ENCODE measurements at regions not wholly inside any gene's neighbourhood (a gene's known extent, or its start where the extent isn't known, plus 50 kb on each side); places are given as distances from the start of the nearest gene placed in this dataset.
"Not testable (repeated sequence)": the region's sequence is repeated elsewhere in the genome, so short reads cannot be mapped to it uniquely, and the experiment has no call there.

DNA sequence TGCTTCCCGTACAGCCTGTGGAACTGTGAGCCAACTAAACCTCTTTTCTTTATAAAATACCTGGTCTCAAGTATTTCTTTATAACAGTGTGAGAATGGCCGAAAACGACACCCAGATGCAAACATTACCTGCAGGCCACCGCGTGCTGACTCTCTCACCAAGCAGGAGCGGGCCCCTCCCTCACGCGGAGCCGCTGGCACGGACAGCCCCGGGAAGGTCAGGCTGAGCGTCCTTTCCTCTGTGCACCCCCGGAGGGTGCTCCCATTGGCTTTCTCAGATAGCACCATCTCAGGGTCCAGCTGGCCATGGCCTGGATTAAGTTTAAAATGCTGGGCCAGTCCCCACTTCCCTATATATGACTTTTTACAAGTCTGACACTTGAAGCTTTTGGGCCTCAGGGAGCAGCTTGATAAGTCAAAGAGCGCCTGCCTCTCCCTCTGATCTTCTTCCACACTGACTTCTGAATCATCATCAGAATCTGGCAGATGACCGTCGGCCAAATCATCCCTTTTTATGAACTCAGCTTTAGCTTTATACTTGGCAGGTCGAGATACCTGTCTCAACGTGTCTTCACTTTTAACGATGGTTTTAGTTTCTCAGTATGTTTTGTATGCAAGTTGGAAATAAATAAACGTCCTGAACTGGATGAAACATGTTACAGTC, 115.1 kb upstream of the PRKX start:
- not testable (repeated sequence) for H3K79me2 ChIP-seq (replicated peaks; ENCODE audit: insufficient read depth, low read length); H3K27ac ChIP-seq (ENCODE audit: low read length); H3K9me3 ChIP-seq (ENCODE audit: low read length); H3K4me2 ChIP-seq (ENCODE audit: low read length); H3F3A ChIP-seq (ENCODE audit: insufficient read depth, low read length, poor library complexity, severe bottlenecking); H3K27me3 ChIP-seq (ENCODE audit: insufficient read depth, low read depth, low read length); H3K9ac ChIP-seq (ENCODE audit: low read length); H2AFZ ChIP-seq (ENCODE audit: low read depth, low read length); H3K9me2 ChIP-seq (ENCODE audit: insufficient read depth, low read length); H3K4me3 ChIP-seq (ENCODE audit: low read length); H3K36me3 ChIP-seq (ENCODE audit: insufficient read depth, low read length); H4K20me1 ChIP-seq (ENCODE audit: insufficient read depth)

DNA sequence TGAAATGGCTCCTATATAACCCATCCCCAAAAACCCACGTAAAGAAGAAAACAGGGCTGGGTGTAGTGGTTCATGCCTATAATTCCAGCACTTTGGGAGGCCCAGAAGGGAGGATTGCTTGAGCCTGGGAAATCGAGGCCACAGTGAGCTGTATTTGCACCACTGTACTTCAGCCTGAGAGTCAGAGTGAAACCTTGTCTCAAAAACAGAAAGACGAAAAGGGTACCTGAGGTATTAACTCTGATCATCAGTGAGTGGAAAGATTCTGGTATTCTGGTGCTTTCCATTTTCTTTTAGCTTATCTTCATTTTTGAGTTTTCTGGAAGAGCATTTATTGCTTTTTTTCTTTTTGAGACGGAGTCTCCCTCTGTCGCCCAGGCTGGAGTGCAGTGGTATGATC, 110.6 kb upstream of the PRKX start:
- not testable (repeated sequence) for H3F3A ChIP-seq (ENCODE audit: insufficient read depth, low read length, poor library complexity, severe bottlenecking); H3K9me2 ChIP-seq (ENCODE audit: insufficient read depth, low read length); H4K20me1 ChIP-seq (ENCODE audit: insufficient read depth); H3K4me2 ChIP-seq (ENCODE audit: low read length); H3K4me3 ChIP-seq (ENCODE audit: low read length); H3K27me3 ChIP-seq (ENCODE audit: insufficient read depth, low read depth, low read length); H3K36me3 ChIP-seq (ENCODE audit: insufficient read depth, low read length); H3K9ac ChIP-seq (ENCODE audit: low read length); H3K79me2 ChIP-seq (replicated peaks; ENCODE audit: insufficient read depth, low read length); H3K9me3 ChIP-seq (ENCODE audit: low read length); H3K27ac ChIP-seq (ENCODE audit: low read length); H2AFZ ChIP-seq (ENCODE audit: low read depth, low read length)

GRCh38 chrX:3820167-3820566, 106.7 kb upstream of the PRKX start:
- no peaks in the 10 kb centered on the region for H4K20me1 ChIP-seq (ENCODE audit: insufficient read depth)
- H3K4me2 ChIP-seq (ENCODE audit: low read length): no peak overlapping the region
- no peaks in the 10 kb centered on the region for H3K36me3 ChIP-seq (ENCODE audit: insufficient read depth, low read length)
- H3K9me2 ChIP-seq (ENCODE audit: insufficient read depth, low read length): no peaks in the 10 kb centered on the region
- TF ChIP-seq, protein P1, sequence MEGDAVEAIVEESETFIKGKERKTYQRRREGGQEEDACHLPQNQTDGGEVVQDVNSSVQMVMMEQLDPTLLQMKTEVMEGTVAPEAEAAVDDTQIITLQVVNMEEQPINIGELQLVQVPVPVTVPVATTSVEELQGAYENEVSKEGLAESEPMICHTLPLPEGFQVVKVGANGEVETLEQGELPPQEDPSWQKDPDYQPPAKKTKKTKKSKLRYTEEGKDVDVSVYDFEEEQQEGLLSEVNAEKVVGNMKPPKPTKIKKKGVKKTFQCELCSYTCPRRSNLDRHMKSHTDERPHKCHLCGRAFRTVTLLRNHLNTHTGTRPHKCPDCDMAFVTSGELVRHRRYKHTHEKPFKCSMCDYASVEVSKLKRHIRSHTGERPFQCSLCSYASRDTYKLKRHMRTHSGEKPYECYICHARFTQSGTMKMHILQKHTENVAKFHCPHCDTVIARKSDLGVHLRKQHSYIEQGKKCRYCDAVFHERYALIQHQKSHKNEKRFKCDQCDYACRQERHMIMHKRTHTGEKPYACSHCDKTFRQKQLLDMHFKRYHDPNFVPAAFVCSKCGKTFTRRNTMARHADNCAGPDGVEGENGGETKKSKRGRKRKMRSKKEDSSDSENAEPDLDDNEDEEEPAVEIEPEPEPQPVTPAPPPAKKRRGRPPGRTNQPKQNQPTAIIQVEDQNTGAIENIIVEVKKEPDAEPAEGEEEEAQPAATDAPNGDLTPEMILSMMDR (IDR thresholded peaks at IDR 0.05; ENCODE audit: poor library complexity, severe bottlenecking): no peak
- no peak for TF ChIP-seq TAF1 (IDR thresholded peaks at IDR 0.05; ENCODE audit: low read depth)
- no peak for TF ChIP-seq EP300 (conservative IDR thresholded peaks at IDR 0.05; ENCODE audit: poor library complexity, severe bottlenecking)
- no peak for TF ChIP-seq REST (IDR thresholded peaks at IDR 0.05; ENCODE audit: borderline replicate concordance)
- no peak for TF ChIP-seq RAD21 (conservative IDR thresholded peaks at IDR 0.05)
- no peak overlapping the region for H3K27ac ChIP-seq (ENCODE audit: low read length)
- H2AFZ ChIP-seq (ENCODE audit: low read depth, low read length): no peak overlapping the region
- no peaks in the 10 kb centered on the region for H3K9me3 ChIP-seq (ENCODE audit: low read length)
- no peak overlapping the region for H3K4me3 ChIP-seq (ENCODE audit: low read length)
- H3K9ac ChIP-seq (ENCODE audit: low read length): no peak overlapping the region
- H3K79me2 ChIP-seq (replicated peaks; ENCODE audit: insufficient read depth, low read length): no peaks in the 10 kb centered on the region
- no peaks in the 10 kb centered on the region for H3F3A ChIP-seq (ENCODE audit: insufficient read depth, low read length, poor library complexity, severe bottlenecking)
- no peaks in the 10 kb centered on the region for H3K27me3 ChIP-seq (ENCODE audit: insufficient read depth, low read depth, low read length)

GRCh38 chrX:3817480-3817879, 104.0 kb upstream of the PRKX start:
- H3K36me3 ChIP-seq (ENCODE audit: insufficient read depth, low read length); H3K4me2 ChIP-seq (ENCODE audit: low read length); H4K20me1 ChIP-seq (ENCODE audit: insufficient read depth); H3K9me2 ChIP-seq (ENCODE audit: insufficient read depth, low read length); H3K9ac ChIP-seq (ENCODE audit: low read length); H3K79me2 ChIP-seq (replicated peaks; ENCODE audit: insufficient read depth, low read length); H3F3A ChIP-seq (ENCODE audit: insufficient read depth, low read length, poor library complexity, severe bottlenecking); H3K4me3 ChIP-seq (ENCODE audit: low read length); H2AFZ ChIP-seq (ENCODE audit: low read depth, low read length); H3K27ac ChIP-seq (ENCODE audit: low read length); H3K27me3 ChIP-seq (ENCODE audit: insufficient read depth, low read depth, low read length); H3K9me3 ChIP-seq (ENCODE audit: low read length): not testable (repeated sequence)

Data from neural cell (in vitro differentiated cells).